GDM1 (cell line): ENCODE measurements at regions not wholly inside any gene's neighbourhood (a gene's known extent, or its start where the extent isn't known, plus 50 kb on each side); places are given as distances from the start of the nearest gene placed in this dataset.
A peak's percentile ranks its signal among the peaks of the same experiment; 100 is the strongest.

Experiments
- DNase-seq: peaks from one replicate; lab custom pipeline; 2025; lab: John Stamatoyannopoulos, UW

DNA sequence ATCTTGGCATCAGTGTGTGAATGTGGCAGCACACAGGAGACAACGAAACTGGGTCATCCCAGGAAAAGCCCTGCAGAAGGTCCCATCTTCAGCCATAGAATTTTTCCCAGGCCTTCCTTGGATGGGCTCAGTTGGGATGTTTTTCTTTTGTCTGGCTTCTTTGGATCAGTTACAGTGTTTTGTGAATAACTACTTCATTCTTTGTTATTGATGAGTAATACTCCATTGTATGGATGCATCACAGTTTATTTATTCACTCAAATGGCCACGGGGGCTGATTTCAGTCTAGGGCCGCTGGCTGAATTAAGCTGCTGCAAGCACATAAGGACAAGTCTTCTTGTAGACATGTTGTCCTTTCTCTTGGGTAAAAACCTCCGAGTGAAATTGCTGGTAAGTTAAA, 81.3 kb upstream of the CD93 start:
- DNase-seq = no peak

DNA sequence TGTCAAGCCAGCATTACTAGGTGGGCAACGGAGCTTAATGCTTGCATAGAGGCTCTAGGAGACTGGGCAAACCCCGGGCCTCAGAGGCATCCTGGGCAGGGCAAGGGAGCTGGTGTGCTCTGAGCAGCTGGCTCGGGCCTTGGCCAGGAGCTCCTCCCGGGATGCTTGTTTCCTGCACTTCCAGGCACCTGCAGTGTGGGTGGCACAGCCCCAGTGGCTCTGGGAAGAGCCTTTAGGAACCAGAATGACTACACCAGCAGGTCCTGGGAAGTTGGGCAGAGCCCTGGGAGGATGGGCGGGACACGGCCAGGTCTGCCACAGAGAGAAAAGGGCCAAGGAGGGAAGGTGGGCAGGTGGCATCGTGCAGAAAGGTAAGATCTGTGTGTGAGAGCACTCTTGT, 80.4 kb upstream of the CD93 start:
- no peak for DNase-seq

DNA sequence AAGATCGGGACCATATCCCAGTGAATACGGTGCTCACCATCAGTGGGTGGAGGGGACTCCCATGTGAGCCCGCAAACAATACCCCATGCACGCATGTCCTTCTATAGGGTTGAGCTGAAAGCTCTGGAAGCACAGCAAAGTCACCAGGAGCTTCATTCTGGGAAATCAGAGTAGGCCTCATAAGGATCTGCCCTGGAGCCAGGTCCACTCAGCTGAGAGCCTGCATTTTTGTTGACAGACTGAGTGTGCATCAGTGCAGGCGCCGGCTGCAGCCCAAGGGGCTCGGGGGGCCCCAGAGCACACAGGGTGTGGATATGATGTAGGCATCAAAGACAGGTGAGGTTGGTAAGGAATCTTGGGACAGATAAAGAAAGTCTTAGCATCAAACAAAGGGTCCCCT, 79.8 kb upstream of the CD93 start:
- no peak for DNase-seq

DNA sequence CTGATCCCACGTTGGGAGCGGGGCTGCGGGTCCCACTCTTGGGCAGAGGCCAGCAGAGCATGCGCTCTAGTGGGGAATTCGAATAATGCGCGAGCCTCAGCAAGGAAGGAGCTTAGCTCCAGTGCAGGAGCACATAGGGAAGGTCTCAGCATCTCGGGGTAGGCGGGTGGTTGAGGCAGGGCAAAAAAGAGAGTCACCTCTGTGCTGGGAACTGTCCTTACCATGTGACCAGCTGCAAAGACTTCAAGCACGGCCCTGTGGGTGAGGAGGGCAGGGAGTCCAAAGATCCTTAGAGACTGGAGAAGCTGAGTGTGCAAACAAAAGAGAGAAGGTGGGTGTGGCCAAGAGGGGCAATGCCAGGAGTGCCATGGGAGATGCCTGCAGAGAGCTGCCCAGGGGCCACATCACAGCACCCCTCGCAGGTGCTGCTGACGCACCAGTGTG, 79.2 kb upstream of the CD93 start:
- DNase-seq = peak; percentile 12

DNA sequence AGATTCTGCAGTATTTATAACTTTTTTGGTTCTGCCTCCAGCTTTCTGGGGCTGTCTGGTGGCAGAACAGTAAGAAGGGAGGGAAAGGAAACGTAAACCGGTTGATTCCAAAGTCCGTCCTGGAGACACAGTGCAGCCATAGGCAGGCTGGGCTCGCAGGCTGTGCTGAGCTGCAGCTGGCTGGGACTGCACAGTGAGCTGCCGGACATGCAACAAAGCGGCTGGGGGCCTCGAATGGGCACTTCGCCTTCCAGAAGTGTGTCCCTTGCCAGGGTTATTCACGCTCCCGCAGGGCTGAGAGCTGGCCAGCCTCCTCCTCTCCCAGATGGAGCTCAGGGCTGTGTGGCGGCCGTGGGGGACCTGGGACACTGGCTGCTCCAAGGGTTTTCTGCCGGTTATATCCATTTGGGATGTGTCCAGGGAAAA, 78.1 kb upstream of the CD93 start:
- no peak for DNase-seq

DNA sequence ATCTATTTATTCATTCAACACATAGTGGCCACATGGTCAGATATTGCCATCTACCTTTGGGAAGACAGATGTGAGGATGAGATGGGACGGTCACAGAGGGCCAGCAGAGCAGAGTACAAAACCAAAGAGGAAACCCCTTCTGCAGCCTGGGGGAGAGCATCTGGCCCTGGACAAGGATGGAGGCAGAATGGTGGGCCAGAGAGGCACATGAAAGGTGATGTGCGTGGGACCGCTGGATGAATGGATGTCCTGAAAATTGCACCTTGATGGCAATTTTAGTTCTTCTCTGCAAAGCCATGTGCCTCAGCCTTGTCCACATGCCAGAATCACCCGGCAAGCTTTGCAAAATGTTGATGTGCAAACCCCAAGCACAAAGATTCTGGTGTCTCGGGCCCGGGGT, 77.4 kb upstream of the CD93 start:
- DNase-seq = no peak

DNA sequence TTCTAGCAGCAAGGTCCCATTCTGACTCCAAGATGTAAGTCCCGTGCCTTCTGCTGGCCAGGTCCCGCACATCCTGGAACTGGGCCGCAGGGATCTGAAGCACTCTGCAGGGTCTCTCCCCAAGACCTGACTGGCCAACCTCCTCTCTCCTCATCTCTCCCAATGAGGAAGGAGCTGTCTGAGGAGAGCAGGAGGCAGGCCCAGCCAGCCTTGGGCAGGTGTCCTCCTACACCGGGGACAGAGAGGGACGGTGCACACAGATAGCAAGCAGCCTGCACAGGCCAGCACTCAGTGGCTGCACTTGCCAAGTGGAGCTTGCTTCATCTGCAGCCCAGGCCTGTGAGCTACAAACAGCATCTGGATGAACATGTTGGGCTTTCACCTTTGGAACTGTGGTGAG, 76.8 kb upstream of the CD93 start:
- no peak for DNase-seq

DNA sequence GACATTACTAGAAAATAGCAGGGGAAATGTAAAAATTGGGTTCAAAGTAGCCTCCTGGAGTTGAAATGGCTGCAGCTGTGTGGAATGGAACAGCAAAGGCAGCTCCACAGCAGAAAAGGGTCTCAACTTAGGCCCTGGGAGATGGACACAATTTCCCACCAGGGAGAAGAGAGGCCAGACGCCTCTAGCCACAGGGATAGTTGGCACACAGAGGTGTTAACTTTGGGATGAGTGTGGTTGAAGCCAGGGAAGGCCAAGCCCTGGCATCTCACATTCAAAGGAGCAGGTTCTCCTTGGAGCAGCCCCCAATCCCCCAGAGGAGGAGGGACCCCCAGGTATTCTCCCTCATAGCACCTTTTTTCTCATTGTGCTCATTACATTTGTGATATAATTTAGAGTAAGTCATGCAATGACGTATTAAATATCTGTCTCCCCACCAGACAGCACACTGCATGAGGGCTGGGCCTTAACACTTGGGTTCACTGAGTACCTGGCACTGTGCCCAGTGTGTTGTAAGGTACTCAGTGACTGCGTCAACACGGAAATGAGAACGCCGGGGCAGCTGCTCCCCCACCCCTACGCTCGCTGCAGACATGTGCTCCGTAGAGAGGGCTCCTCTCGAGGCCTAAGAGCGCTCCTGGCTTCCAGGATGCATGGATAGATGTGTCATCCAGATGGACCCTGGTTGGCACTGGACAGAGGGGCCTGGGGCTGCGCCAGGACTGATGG, 76.0 kb upstream of the CD93 start:
- no peak for DNase-seq

DNA sequence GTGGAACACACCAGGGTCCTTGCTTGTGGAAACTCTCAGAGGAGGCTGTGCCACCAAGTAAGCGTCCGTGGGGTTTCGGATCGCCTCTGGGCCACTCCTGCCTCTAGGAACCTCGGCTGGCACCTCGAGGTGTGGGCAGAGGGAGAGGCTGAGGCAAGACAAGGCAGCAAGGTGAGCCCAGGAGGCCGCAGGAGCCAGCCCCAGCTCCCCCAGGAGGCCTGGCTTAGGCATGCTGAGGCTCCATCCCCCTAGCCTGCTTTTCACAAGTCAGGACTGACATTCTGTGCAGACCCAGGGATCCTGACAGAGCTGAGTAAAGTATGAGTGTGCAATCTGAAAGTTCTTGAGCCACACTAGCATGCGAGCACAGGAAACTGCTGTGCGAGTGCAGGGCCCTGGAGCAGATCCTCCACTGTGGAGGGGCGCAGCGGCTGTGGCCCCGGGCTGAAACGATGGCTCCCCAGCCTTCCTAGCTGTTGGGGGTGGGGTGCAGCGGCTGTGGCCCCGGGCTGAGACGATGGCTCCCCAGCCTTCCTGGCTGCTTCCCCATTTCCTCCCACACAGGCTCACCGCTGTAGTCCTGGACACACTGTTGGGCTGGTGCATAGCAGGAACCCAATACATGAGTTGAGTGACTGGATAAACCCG, 75.2 kb upstream of the CD93 start:
- peak; percentile 61 for DNase-seq

DNA sequence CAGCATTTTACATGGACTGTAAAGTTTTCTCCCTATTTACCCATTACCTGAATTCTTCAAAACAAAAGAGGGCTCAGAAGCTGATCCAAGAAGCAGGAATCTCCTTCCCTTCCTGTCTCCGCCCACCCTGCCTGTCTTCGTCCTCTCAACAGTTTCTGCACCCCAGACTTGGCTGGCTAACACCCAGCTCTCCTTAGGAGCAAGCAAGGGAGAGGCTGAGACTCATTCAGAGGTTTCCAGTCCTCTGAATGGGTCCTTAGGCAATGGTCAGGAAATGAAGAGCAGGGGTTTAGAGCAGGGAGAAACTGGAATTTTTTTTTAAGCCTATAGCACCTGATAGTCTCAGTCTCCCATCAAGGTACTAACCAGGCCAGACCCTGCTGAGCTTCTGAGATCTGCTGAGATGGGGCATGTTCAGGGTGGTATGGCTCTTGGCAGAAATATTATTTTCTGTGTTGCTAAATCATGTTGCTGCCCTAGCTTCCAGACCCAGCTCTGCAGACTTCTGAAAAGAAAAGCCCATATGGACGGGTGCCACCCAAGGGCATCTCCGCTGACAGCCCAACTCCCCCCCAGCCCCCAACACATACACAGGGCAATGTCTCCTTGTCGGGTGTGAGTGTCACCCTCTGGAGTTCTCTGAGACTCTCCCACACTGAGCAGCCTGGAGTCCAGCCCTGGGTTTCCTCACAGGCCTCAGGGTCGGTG, 74.6 kb upstream of the CD93 start:
- DNase-seq = no peak

DNA sequence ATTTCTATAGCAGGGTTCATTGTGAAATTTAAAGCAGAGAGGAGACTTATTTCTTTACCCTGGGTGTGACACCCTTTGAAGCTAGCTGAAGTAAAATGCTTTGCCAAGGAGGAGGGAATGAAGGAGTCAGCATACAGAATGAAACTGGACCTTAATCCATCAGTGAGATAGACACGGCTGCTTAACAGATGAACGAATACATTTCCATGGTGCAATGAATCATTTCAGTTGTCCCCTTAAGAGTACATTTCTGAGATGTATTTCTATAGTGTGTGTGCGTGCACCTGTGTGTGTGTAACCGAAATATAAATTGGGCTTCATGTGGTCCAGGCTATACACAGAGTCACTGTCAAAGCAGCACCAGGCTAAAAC, 73.8 kb upstream of the CD93 start:
- DNase-seq = no peak

DNA sequence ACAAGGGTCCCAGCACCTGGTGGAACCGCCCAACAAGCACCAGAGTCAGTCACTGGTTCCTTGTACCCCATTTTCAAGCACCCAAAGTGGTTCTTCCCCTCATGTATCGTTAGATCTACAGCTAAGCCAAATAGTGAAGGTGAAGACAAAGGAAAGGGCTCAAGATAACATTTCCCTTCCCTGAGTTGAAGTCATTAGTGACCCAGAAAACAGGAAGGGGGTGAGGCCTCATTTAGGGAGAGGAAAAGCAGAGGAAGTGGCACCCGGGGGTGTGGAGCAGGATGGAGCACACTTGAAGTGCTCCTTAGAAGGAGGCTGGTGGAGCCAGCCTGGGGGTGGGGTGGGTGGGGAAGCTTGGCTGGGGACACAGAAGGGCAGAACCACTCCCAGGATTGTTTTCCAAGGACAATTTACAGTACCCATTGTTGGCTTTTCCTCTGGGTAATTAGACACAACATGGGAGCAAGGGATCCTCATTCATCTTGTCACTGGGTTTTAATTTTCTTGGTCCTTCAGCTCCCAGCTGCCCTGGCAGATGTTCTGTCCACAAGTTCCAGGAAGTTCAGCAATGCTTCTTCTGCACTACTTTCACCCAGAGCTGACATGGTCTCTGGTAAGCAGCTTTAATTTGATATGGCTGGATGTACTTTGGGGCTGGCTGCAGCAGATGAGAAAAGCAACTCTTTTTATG, 73.3 kb upstream of the CD93 start:
- DNase-seq = peak; percentile 35

DNA sequence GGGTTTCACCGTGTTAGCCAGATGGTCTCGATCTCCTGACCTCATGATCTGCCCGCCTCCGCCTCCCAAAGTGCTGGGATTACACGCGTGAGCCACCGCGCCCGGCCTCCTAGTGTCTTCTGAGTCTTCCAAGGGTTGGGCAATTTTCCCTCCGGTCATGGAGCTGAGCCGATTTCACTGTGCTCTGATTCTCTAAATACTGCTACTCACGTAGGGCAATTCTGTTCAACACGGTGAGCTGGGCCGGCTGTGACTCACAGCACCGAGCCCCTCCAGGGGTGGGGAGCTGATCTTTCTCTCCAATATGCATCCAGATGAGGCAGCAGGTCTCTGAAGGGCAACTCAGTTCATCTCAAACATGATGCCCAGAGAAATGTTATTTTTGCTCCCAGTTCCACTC, 71.6 kb upstream of the CD93 start:
- DNase-seq = no peak

DNA sequence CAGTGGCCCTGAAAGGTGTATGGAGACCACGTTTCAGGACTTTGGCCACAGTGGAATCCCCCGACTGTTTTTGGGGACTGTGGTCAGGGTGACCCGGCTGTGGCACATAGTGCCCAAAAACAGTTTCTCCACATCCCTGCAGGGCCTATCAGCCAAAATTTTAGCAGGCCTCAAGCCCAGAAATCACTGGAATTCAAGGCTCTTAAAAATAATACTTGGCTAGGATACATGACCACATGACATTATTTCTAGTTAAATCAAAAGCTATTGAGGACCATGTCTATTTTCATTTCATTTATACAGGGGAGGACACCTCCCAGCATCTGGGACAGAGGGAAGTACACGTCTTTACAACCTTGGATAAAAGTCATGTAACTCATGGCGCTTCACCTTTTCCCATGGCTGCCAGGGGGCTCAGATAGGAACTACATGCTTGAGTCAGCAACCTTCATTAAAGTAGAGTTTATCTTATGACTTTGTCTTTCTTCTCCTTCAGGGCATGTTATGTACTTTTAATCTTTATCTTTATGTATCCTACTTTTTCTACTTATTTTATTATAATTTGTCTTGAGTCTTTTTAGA, 70.8 kb upstream of the CD93 start:
- no peak for DNase-seq

DNA sequence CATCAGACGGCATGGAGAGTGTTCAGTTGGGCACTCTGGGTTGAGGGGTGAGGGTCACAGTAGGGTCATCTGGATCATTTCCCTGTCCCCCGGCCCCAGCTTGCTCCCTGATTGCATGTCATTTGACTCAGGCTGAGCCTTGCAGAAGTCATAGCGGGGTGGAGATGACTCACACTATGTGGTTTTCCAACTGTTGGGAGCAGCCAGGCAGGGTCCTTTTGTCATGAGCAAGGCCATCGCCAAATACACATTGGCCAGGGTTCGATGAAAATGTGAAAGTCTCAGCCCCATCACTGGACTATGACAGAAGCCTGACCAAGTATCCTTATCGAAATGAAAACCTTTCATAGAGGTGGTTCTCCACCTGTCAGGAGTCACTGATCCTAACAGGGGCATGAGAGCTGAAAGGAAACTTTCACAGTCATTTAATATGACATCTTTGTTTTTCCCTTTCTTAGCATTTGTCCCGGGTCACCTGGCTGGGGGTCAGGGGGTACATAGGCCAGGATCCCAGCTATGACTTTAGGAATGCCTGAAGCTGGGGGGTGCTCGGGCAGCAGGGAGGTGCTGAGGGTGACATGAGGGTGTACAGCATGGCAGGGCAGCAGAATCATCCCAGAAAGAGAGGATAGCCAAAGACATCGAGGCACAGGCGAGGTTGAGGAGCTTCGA, 70.2 kb upstream of the CD93 start:
- peak; percentile 48 for DNase-seq

DNA sequence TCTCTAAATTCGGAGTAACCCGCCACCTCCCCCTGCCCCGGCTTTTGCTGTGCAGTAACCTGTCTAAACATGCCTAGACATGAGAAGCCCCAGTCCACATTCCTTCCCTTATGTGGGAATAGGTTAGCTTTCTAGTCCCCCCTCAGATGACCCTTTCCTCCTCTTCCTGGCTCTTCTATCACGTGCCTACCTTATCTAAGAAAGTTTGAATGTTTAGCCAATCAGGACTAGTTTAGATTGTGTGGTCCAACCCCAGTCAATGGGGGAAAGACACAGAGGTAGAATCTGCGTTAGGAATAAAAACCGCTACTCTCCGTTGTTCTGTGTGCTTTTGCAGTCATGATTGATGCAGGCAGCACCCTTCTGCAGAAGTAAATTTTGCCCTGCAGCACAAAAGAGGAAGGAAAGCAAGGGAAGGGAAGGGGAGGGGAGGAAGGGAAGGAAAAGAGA, 69.0 kb upstream of the CD93 start:
- DNase-seq = peak; percentile 80

DNA sequence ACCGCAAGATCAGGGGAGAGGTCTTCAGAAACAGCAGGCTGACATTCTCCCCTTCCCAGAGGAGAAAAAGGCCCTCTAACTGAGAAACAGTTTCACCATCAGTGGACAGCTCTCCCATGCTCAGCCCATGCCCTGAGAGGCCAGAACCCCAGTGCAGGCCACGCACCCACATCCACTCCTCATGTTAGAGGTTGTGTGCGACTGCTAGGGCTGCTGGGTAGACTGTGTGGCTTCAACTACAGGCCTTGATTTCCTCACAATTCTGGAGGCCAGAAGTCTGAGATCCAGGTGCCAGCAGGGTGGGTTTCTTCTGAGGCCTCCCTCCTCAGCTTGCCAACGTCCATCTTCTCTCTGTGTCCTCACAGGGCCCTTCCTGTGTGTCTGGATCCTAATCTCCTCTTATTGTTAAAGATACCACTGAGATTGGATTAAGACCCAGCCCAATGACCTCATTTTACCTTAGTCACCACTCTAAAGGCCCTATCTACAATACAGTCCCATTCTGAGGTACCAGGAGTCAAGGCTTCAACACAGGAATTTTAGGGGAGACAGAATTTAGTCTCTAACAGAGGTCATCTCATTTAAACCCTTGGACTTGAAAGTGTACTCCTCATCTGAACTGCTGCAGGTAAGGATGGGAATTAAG, 67.7 kb upstream of the CD93 start:
- no peak for DNase-seq

DNA sequence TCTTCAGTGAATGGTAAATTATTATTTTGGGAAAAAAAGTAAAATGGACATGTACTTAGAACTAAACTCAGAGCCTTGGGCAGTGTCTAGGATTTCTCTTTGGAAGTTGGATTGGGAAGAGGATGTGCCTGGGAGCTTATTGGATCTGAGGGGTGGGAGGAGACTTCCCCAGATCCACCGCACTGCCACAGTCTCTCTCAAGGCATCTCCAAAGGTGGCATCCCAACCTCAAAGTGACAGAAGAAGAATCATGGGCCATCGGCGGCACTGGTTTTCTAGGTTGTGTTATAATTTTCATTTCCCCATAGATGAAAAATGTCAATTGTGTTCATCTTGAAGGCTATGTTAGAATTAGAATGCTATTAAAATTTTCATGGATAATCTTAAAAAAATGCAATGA, 66.8 kb upstream of the CD93 start:
- DNase-seq = no peak

DNA sequence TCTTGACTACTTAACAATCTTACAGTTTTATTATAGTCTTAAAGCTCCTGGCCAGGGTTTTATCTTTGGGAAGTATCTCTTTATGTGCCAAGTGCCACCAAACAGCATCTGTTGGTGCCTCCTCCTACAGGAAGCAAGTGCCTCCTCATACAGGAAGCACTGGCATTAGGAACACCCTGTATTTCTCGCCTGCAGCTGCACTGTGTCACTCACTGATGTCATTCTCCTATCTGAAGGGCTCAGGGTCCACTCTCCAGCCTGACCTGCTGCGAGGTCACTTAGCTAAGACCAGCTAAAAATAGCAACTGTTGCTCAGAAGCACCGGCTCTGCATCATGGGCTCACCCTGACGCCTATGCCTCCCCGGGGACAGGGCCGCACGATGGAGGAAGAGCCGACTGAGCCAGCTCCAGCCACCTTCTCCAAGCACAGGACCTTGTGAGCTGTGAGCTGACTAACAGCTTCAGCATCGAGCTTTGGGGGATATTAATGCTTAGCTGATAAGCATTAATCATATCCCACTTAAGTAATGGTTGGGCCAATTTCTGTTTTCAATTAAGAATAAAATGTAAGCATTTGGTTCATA, 66.3 kb upstream of the CD93 start:
- peak; percentile 63 for DNase-seq

DNA sequence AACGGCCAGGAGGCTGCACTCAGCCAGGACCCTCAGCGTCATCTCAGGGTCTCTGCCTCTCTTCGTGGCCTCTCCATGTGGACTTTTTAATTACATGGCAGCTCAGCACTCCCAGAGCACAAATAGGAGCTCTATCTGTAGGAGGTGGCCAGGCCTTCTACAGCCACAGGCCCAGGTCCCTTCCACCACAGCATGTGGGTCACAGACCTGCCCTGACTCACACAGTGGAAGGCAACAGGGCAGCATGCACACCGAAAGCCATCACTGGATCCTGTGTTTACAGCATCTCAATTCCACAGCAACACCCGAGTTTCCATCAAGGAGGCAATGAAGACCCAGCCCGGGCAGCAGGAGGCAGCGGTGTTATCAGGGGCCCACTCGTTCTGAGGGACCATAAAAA, 65.8 kb upstream of the CD93 start:
- DNase-seq = no peak
